ENCODE measurements at regions not wholly inside any gene's neighbourhood (a gene's known extent, or its start where the extent isn't known, plus 50 kb on each side); places are given as distances from the start of the nearest gene placed in this dataset.

GRCh38 chr14:98240376-98240775, 1031.6 kb downstream of the BCL11B start:
- DNase-seq (ENCODE audit: low spot score) = no peak
- H3K27ac ChIP-seq (replicated peaks; ENCODE audit: low read length) = no peak overlapping the region
- no peak overlapping the region for H3K9ac ChIP-seq (ENCODE audit: low read depth, low read length, poor library complexity)
- no peak overlapping the region for H2AK5ac ChIP-seq (ENCODE audit: low read depth, low read length)
- no peak overlapping the region for H2AFZ ChIP-seq (ENCODE audit: low read length)
- no peak overlapping the region for H3K4me3 ChIP-seq (ENCODE audit: low read length in 2 of 2)
- H3K4me2 ChIP-seq (ENCODE audit: insufficient read depth, low read length, poor library complexity, severe bottlenecking) = no peak overlapping the region
- H2BK5ac ChIP-seq (ENCODE audit: low read length) = no peak overlapping the region
- H4K91ac ChIP-seq (ENCODE audit: low read depth, low read length, poor library complexity) = no peak overlapping the region
- H3K79me1 ChIP-seq (ENCODE audit: low read depth, low read length) = no peaks in the 10 kb centered on the region
- H4K8ac ChIP-seq (ENCODE audit: low read depth, low read length) = no peak overlapping the region
- no peak overlapping the region for H3K23ac ChIP-seq (ENCODE audit: low read depth, low read length, poor library complexity)
- no peak overlapping the region for H3K14ac ChIP-seq (ENCODE audit: low read length)
- H3K36me3 ChIP-seq (replicated peaks in 1 of 2; ENCODE audit: control insufficient read depth in 2 of 2, insufficient read depth in 2 of 2, low read length in 2 of 2) = no peaks in the 10 kb centered on the region
- H3K9me3 ChIP-seq (replicated peaks in 1 of 2; ENCODE audit: control insufficient read depth in 2 of 2, insufficient read depth in 1 of 2, low read depth in 1 of 2, low read length in 2 of 2) = peaks cover 0 to 2% of the 10 kb centered on the region in 2 donors
- no CpG with 5 or more reads among the region's 4 CpGs for WGBS, 2 donors (ENCODE audit: extremely low coverage in 2 of 2, insufficient read length in 2 of 2, insufficient replicate concordance in 1 of 2)
- H3K4ac ChIP-seq (ENCODE audit: low read length) = no peak overlapping the region
- H3K18ac ChIP-seq (ENCODE audit: low read length) = no peak overlapping the region
- H3K27me3 ChIP-seq (ENCODE audit: control insufficient read depth in 3 of 3, insufficient read depth in 3 of 3, low read depth in 1 of 3, low read length in 3 of 3) = no peaks in the 10 kb centered on the region
- no peak overlapping the region for H2BK15ac ChIP-seq (ENCODE audit: low read length)
- no peak overlapping the region for H2BK12ac ChIP-seq (ENCODE audit: low read length)
- H2BK120ac ChIP-seq (ENCODE audit: low read depth, low read length) = no peak overlapping the region
- H3K4me1 ChIP-seq (ENCODE audit: control insufficient read depth in 2 of 2, insufficient read depth in 1 of 2, low read depth in 1 of 2, low read length in 2 of 2) = no peaks in the 10 kb centered on the region

- WGBS, 2 donors (ENCODE audit: extremely low coverage in 2 of 2, insufficient read length in 2 of 2, insufficient replicate concordance in 1 of 2) = no CpG with 5 or more reads among the region's 6 CpGs
- Histone ChIP-seq H2AK5ac (ENCODE audit: low read depth, low read length) (no peak overlapping the region), H3K36me3 (replicated peaks in 1 of 2; ENCODE audit: control insufficient read depth in 2 of 2, insufficient read depth in 2 of 2, low read length in 2 of 2) (no peaks in the 10 kb centered on the region), H3K18ac (ENCODE audit: low read length) (no peak overlapping the region), H2BK5ac (ENCODE audit: low read length) (no peak overlapping the region), H2BK15ac (ENCODE audit: low read length) (no peak overlapping the region), H3K79me1 (ENCODE audit: low read depth, low read length) (no peaks in the 10 kb centered on the region), H3K4me2 (ENCODE audit: insufficient read depth, low read length, poor library complexity, severe bottlenecking) (no peak overlapping the region), H3K23ac (ENCODE audit: low read depth, low read length, poor library complexity) (no peak overlapping the region), H4K91ac (ENCODE audit: low read depth, low read length, poor library complexity) (no peak overlapping the region), H3K9me3 (replicated peaks in 1 of 2; ENCODE audit: control insufficient read depth in 2 of 2, insufficient read depth in 1 of 2, low read depth in 1 of 2, low read length in 2 of 2) (peaks cover 0 to 2% of the 10 kb centered on the region in 2 donors), H3K14ac (ENCODE audit: low read length) (no peak overlapping the region), H3K9ac (ENCODE audit: low read depth, low read length, poor library complexity) (no peak overlapping the region), H2BK120ac (ENCODE audit: low read depth, low read length) (no peak overlapping the region), H3K4me3 (ENCODE audit: low read length in 2 of 2) (no peak overlapping the region), H3K4me1 (ENCODE audit: control insufficient read depth in 2 of 2, insufficient read depth in 1 of 2, low read depth in 1 of 2, low read length in 2 of 2) (no peaks in the 10 kb centered on the region), H4K8ac (ENCODE audit: low read depth, low read length) (peak overlapping the region; percentile 95), H2AFZ (ENCODE audit: low read length) (no peak overlapping the region), H2BK12ac (ENCODE audit: low read length) (no peak overlapping the region), H3K27ac (replicated peaks; ENCODE audit: low read length) (no peak overlapping the region), H3K27me3 (ENCODE audit: control insufficient read depth in 3 of 3, insufficient read depth in 3 of 3, low read depth in 1 of 3, low read length in 3 of 3) (no peaks in the 10 kb centered on the region), H3K4ac (ENCODE audit: low read length) (no peak overlapping the region)
- no peak for DNase-seq (ENCODE audit: low spot score)
Observed at GRCh38 chr14:98242903-98243302, 1029.1 kb downstream of the BCL11B start.

GRCh38 chr14:98243332-98243731, 1028.7 kb downstream of the BCL11B start:
- no peak overlapping the region for H2BK120ac ChIP-seq (ENCODE audit: low read depth, low read length)
- H3K9me3 ChIP-seq (replicated peaks in 1 of 2; ENCODE audit: control insufficient read depth in 2 of 2, insufficient read depth in 1 of 2, low read depth in 1 of 2, low read length in 2 of 2) = peaks cover 0 to 2% of the 10 kb centered on the region in 2 donors
- no peak overlapping the region for H2AK5ac ChIP-seq (ENCODE audit: low read depth, low read length)
- no peaks in the 10 kb centered on the region for H3K36me3 ChIP-seq (replicated peaks in 1 of 2; ENCODE audit: control insufficient read depth in 2 of 2, insufficient read depth in 2 of 2, low read length in 2 of 2)
- H2BK15ac ChIP-seq (ENCODE audit: low read length) = no peak overlapping the region
- no peaks in the 10 kb centered on the region for H3K4me1 ChIP-seq (ENCODE audit: control insufficient read depth in 2 of 2, insufficient read depth in 1 of 2, low read depth in 1 of 2, low read length in 2 of 2)
- no peak overlapping the region for H2AFZ ChIP-seq (ENCODE audit: low read length)
- no peak overlapping the region for H3K18ac ChIP-seq (ENCODE audit: low read length)
- no peak overlapping the region for H3K9ac ChIP-seq (ENCODE audit: low read depth, low read length, poor library complexity)
- no peak overlapping the region for H3K27ac ChIP-seq (replicated peaks; ENCODE audit: low read length)
- WGBS, 2 donors (ENCODE audit: extremely low coverage in 2 of 2, insufficient read length in 2 of 2, insufficient replicate concordance in 1 of 2) = no CpG with 5 or more reads among the region's 4 CpGs
- no peak overlapping the region for H3K4ac ChIP-seq (ENCODE audit: low read length)
- no peak overlapping the region for H2BK12ac ChIP-seq (ENCODE audit: low read length)
- H3K14ac ChIP-seq (ENCODE audit: low read length) = no peak overlapping the region
- no peak overlapping the region for H4K8ac ChIP-seq (ENCODE audit: low read depth, low read length)
- no peaks in the 10 kb centered on the region for H3K79me1 ChIP-seq (ENCODE audit: low read depth, low read length)
- H4K91ac ChIP-seq (ENCODE audit: low read depth, low read length, poor library complexity) = no peak overlapping the region
- H2BK5ac ChIP-seq (ENCODE audit: low read length) = no peak overlapping the region
- no peak overlapping the region for H3K4me2 ChIP-seq (ENCODE audit: insufficient read depth, low read length, poor library complexity, severe bottlenecking)
- H3K4me3 ChIP-seq (ENCODE audit: low read length in 2 of 2) = no peak overlapping the region
- no peak overlapping the region for H3K23ac ChIP-seq (ENCODE audit: low read depth, low read length, poor library complexity)
- H3K27me3 ChIP-seq (ENCODE audit: control insufficient read depth in 3 of 3, insufficient read depth in 3 of 3, low read depth in 1 of 3, low read length in 3 of 3) = no peaks in the 10 kb centered on the region
- DNase-seq (ENCODE audit: low spot score) = no peak

GRCh38 chr14:98244162-98244948, 1027.6 kb downstream of the BCL11B start:
- Histone ChIP-seq H3K4me2 (ENCODE audit: insufficient read depth, low read length, poor library complexity, severe bottlenecking) (no peak overlapping the region), H4K91ac (ENCODE audit: low read depth, low read length, poor library complexity) (no peak overlapping the region), H3K79me1 (ENCODE audit: low read depth, low read length) (no peaks in the 10 kb centered on the region), H3K9ac (ENCODE audit: low read depth, low read length, poor library complexity) (no peak overlapping the region), H2BK120ac (ENCODE audit: low read depth, low read length) (no peak overlapping the region), H3K4me3 (ENCODE audit: low read length in 2 of 2) (no peak overlapping the region), H3K4ac (ENCODE audit: low read length) (no peak overlapping the region), H3K14ac (ENCODE audit: low read length) (no peak overlapping the region), H3K4me1 (ENCODE audit: control insufficient read depth in 2 of 2, insufficient read depth in 1 of 2, low read depth in 1 of 2, low read length in 2 of 2) (no peaks in the 10 kb centered on the region), H3K27ac (replicated peaks; ENCODE audit: low read length) (no peak overlapping the region), H2BK12ac (ENCODE audit: low read length) (no peak overlapping the region), H2BK15ac (ENCODE audit: low read length) (no peak overlapping the region), H3K9me3 (replicated peaks in 1 of 2; ENCODE audit: control insufficient read depth in 2 of 2, insufficient read depth in 1 of 2, low read depth in 1 of 2, low read length in 2 of 2) (peaks cover 0 to 2% of the 10 kb centered on the region in 2 donors), H3K23ac (ENCODE audit: low read depth, low read length, poor library complexity) (no peak overlapping the region), H3K27me3 (ENCODE audit: control insufficient read depth in 3 of 3, insufficient read depth in 3 of 3, low read depth in 1 of 3, low read length in 3 of 3) (no peaks in the 10 kb centered on the region), H4K8ac (ENCODE audit: low read depth, low read length) (no peak overlapping the region), H2BK5ac (ENCODE audit: low read length) (no peak overlapping the region), H3K18ac (ENCODE audit: low read length) (no peak overlapping the region), H2AK5ac (ENCODE audit: low read depth, low read length) (no peak overlapping the region), H3K36me3 (replicated peaks in 1 of 2; ENCODE audit: control insufficient read depth in 2 of 2, insufficient read depth in 2 of 2, low read length in 2 of 2) (no peaks in the 10 kb centered on the region), H2AFZ (ENCODE audit: low read length) (no peak overlapping the region)
- no CpG with 5 or more reads among the region's 12 CpGs for WGBS, 2 donors (ENCODE audit: extremely low coverage in 2 of 2, insufficient read length in 2 of 2, insufficient replicate concordance in 1 of 2)
- no peak for DNase-seq (ENCODE audit: low spot score)
